Frontal cortex (tissue), 3 donors: ENCODE measurements at regions not wholly inside any gene's neighbourhood (a gene's known extent, or its start where the extent isn't known, plus 50 kb on each side); places are given as distances from the start of the nearest gene placed in this dataset.

Source experiments
- DNase-seq, 2 donors: peaks; one replicate each; pipeline ENCODE4 v3.0.0; 2012; ENCODE audit warnings: low spot score in 2 of 2
- FAIRE-seq: peaks from 2 replicates; lab custom pipeline; 2012; peaks lifted over from hg19 to GRCh38; lab: Jason Lieb, UNC
- donor health status: control.
- donor health status: control.
- donor health status: control.

- no peak for FAIRE-seq
- no peak for DNase-seq
These were observed 745.1 kb downstream of the TSN start for GRCh38 chr2:122500316-122501105.

GRCh38 chr2:122506620-122507019 is 751.2 kb downstream of the TSN start:
- FAIRE-seq (no peak), DNase-seq (no peak)

- FAIRE-seq = no peak
- DNase-seq = no peak
These were observed 751.8 kb downstream of the TSN start for GRCh38 chr2:122507261-122507660.

GRCh38 chr2:122512091-122512490 is 756.6 kb downstream of the TSN start:
- FAIRE-seq = no peak

GRCh38 chr2:122514451-122514996 is 759.1 kb downstream of the TSN start:
- no peak for FAIRE-seq

More at GRCh38 chr2:122512091-122512490, 756.6 kb downstream of the TSN start:
- no peak for DNase-seq

GRCh38 chr2:122515731-122516290 is 760.4 kb downstream of the TSN start:
- FAIRE-seq = no peak
- DNase-seq = no peak

More at GRCh38 chr2:122514451-122514996, 759.1 kb downstream of the TSN start:
- DNase-seq = no peak

- DNase-seq = no peak
- no peak for FAIRE-seq
These were observed 761.3 kb downstream of the TSN start for GRCh38 chr2:122516775-122517174.

- DNase-seq = no peak
- no peak for FAIRE-seq
These were observed 763.9 kb downstream of the TSN start for GRCh38 chr2:122519366-122519765.

GRCh38 chr2:122519821-122520611 is 764.6 kb downstream of the TSN start:
- FAIRE-seq = no peak
- DNase-seq = no peak

- FAIRE-seq (no peak), DNase-seq (no peak)
These were observed 767.7 kb downstream of the TSN start for GRCh38 chr2:122523143-122523542.

GRCh38 chr2:122523981-122524380 is 768.5 kb downstream of the TSN start:
- DNase-seq (no peak), FAIRE-seq (no peak)

GRCh38 chr2:122525336-122525735 is 769.9 kb downstream of the TSN start:
- FAIRE-seq = no peak
- DNase-seq = no peak

GRCh38 chr2:122528061-122528460 is 772.6 kb downstream of the TSN start:
- FAIRE-seq = no peak

GRCh38 chr2:122528958-122529705 is 773.7 kb downstream of the TSN start:
- DNase-seq (no peak), FAIRE-seq (no peak)

More at GRCh38 chr2:122528061-122528460, 772.6 kb downstream of the TSN start:
- DNase-seq = no peak

- DNase-seq (no peak), FAIRE-seq (no peak)
These were observed 775.4 kb downstream of the TSN start for GRCh38 chr2:122530814-122531213.

- no peak for DNase-seq
- FAIRE-seq = no peak
These were observed 776.0 kb downstream of the TSN start for GRCh38 chr2:122531290-122532071.

GRCh38 chr2:122532072-122532344 is 776.6 kb downstream of the TSN start:
- FAIRE-seq = no peak

GRCh38 chr2:122532481-122532880 is 777.0 kb downstream of the TSN start:
- no peak for FAIRE-seq
- DNase-seq = no peak

More at GRCh38 chr2:122532072-122532344, 776.6 kb downstream of the TSN start:
- DNase-seq = no peak

GRCh38 chr2:122535960-122536505 is 780.6 kb downstream of the TSN start:
- no peak for DNase-seq
- FAIRE-seq = no peak
